ENCODE measurements at regions not wholly inside any gene's neighbourhood (a gene's known extent, or its start where the extent isn't known, plus 50 kb on each side); places are given as distances from the start of the nearest gene placed in this dataset.

GRCh38 chr5:9947225-9947714 is 302.4 kb downstream of the ATPSCKMT start:
- no peak overlapping the region for H2BK15ac ChIP-seq (ENCODE audit: low read depth, low read length)
- no peak for DNase-seq
- no CpG with 5 or more reads among the region's 6 CpGs for WGBS (ENCODE audit: extremely low coverage, insufficient read length, low lambda C conversion rate)
- H2BK120ac ChIP-seq (ENCODE audit: low read depth, low read length, poor library complexity, severe bottlenecking): no peak overlapping the region
- no peaks in the 10 kb centered on the region for H3K79me1 ChIP-seq (ENCODE audit: insufficient read depth, low read depth, low read length, poor library complexity, severe bottlenecking)
- no peaks in the 10 kb centered on the region; a peak in 1 of 5 replicates for H3K9me3 Mint-ChIP-seq
- no peaks in the 10 kb centered on the region for H3K79me2 ChIP-seq (ENCODE audit: insufficient read depth, low read length)
- H3K27ac Mint-ChIP-seq: no peak overlapping the region; a peak in 1 of 7 replicates
- H3T11ph ChIP-seq (ENCODE audit: low read length): no peak overlapping the region
- H3K4me3 Mint-ChIP-seq: no peak overlapping the region
- H3K4me1 ChIP-seq (ENCODE audit: insufficient read depth, low read length): 0 out of 2 replicates have a peak, but pooled peaks cover 2% of the 10 kb centered on the region
- peaks cover 14 to 16% of the 10 kb centered on the region in 2 experiments for H3K4me1 Mint-ChIP-seq
- H3K27me3 Mint-ChIP-seq (ENCODE audit: low read depth): no peaks in the 10 kb centered on the region; the same call in 1 of the 2 replicates
- H3K56ac ChIP-seq (ENCODE audit: insufficient read length, low read depth, low read length): no peak overlapping the region
- H3K4me2 ChIP-seq (ENCODE audit: insufficient read depth, insufficient read length, low read length): no peak overlapping the region
- H2BK5ac ChIP-seq (ENCODE audit: insufficient read length, low read length): no peak overlapping the region
- H2BK20ac ChIP-seq (ENCODE audit: low read depth, low read length, poor library complexity, severe bottlenecking): no peak overlapping the region
- H2BK12ac ChIP-seq (ENCODE audit: insufficient read length, low read depth, low read length): no peak overlapping the region
- no peak overlapping the region for H4K8ac ChIP-seq (replicated peaks; ENCODE audit: insufficient read length, low read depth, low read length)
- no peak overlapping the region for H3K4ac ChIP-seq (ENCODE audit: low read depth, low read length)
- H3K27me3 ChIP-seq (ENCODE audit: insufficient read depth, low read length): no peaks in the 10 kb centered on the region
- no peak overlapping the region for H4K5ac ChIP-seq (ENCODE audit: insufficient read length, low read depth, low read length)
- no peak for TF ChIP-seq CTCF (conservative IDR thresholded peaks at IDR 0.05)
- no peak overlapping the region for H3K9ac ChIP-seq (ENCODE audit: extremely low read depth, insufficient read length, low read length)
- H3K27ac ChIP-seq (ENCODE audit: insufficient read length, low read depth, low read length): no peak overlapping the region
- H3K9me3 ChIP-seq (ENCODE audit: control insufficient read depth, low read depth, low read length): no peaks in the 10 kb centered on the region
- H3K23me2 ChIP-seq (ENCODE audit: insufficient read length, low read depth, low read length, poor library complexity, severe bottlenecking): no peaks in the 10 kb centered on the region
- no peak overlapping the region for H2AFZ ChIP-seq (ENCODE audit: low read length)
- no peaks in the 10 kb centered on the region for H4K20me1 ChIP-seq (ENCODE audit: control insufficient read depth, insufficient read depth, insufficient read length)
- H3K18ac ChIP-seq (ENCODE audit: insufficient read length, low read depth, low read length): no peak overlapping the region
- no peak overlapping the region for H3K23ac ChIP-seq (ENCODE audit: insufficient read length, low read depth, low read length)
- no peak overlapping the region for H4K91ac ChIP-seq (ENCODE audit: insufficient read length, low read depth, low read length)
- H3K36me3 Mint-ChIP-seq (ENCODE audit: insufficient read depth in 1 of 3, low read depth in 3 of 3): no peaks in the 10 kb centered on the region; a peak in 2 of 7 replicates
- H3K14ac ChIP-seq (ENCODE audit: insufficient read depth, low read length): 0 out of 2 replicates have a peak overlapping the region, but pooled peaks have one; percentile 44
- no peak overlapping the region for H2AK5ac ChIP-seq (ENCODE audit: insufficient read length, low read length)
